K562 (cell line): ENCODE measurements at regions not wholly inside any gene's neighbourhood (a gene's known extent, or its start where the extent isn't known, plus 50 kb on each side); places are given as distances from the start of the nearest gene placed in this dataset.

ENCODE experiments used
- ATAC-seq: fragments of 200-7000 bp; cut with Tn5 transposase; 3 replicates; pipeline ENCODE4 v1.9.1; 2020; ENCODE audit warnings: moderate library complexity
- BruUV-seq: library from RNA; stranded (reverse); fragments of 400-500 nt; replicated peaks from 2 replicates; lab custom pipeline; 2021; lab: Mats Ljungman, UMichigan
- CTCF ChIA-PET: fragments of 300-600 bp; formaldehyde crosslinking; extraction: SDS; loops from one replicate; lab custom pipeline; 2021; ENCODE audit warnings: low intra/inter-chr PET ratio; lab: Yijun Ruan, JAX
- POLR2A ChIA-PET: fragments of 300-600, 350-650 bp; sonication (Branson Sonifier 250); formaldehyde crosslinking; extraction: SDS; loops from one replicate; lab custom pipeline; 2021; ENCODE audit warnings: antibody characterized with exemption, inconsistent platforms; lab: Yijun Ruan, JAX
- DNase-seq, 4 experiments: peaks; one replicate each; pipeline versions ENCODE4 v3.0.0 to v3.0.0-alpha.2; 2011 to 2018; ENCODE audit warnings: low spot score in 3 of 4, mixed read lengths in 3 of 4; ENCODE audit errors: extremely low read depth in 1 of 4
- FAIRE-seq: peaks from 2 replicates; lab custom pipeline; 2011; peaks lifted over from hg19 to GRCh38; lab: Jason Lieb, UNC
- H2AFZ ChIP-seq: 2 replicates; pipeline ENCODE4 v1.6.0; 2011; ENCODE audit warnings: low read depth, low read length, control low read depth, inconsistent platforms
- H3K27ac ChIP-seq: fragments of 200-600 bp; 3 replicates; pipeline ENCODE4 v1.8.0; 2011; ENCODE audit warnings: low read depth, mild to moderate bottlenecking, control low read depth, inconsistent platforms, low read length, moderate library complexity, mixed read lengths; ENCODE audit errors: extremely low read depth
- H3K27me3 ChIP-seq, 2 experiments: fragments of 300-600 bp in 1 of 2; 2 replicates in 1 of 2; 3 replicates in 1 of 2; pipeline versions ENCODE4 v1.6.0 to v1.8.0; 2011; ENCODE audit warnings: inconsistent platforms in 2 of 2, low read length in 2 of 2, mild to moderate bottlenecking in 1 of 2, mixed read lengths in 1 of 2, moderate library complexity in 1 of 2; ENCODE audit not compliant: control insufficient read depth in 2 of 2, insufficient read depth in 2 of 2
- H3K36me3 ChIP-seq: fragments of 300-600 bp; 3 replicates; pipeline ENCODE4 v1.8.0; 2011; ENCODE audit warnings: mild to moderate bottlenecking, low read length, inconsistent platforms; ENCODE audit not compliant: control insufficient read depth, insufficient read depth
- H3K4me1 ChIP-seq, 2 experiments: fragments of 200-600 bp in 1 of 2; replicated peaks in 1 of 2; 2 replicates in 1 of 2; 3 replicates in 1 of 2; pipeline versions ENCODE4 v1.5.1 to v1.8.0; 2011; ENCODE audit warnings: inconsistent platforms in 2 of 2, low read length in 2 of 2, mild to moderate bottlenecking in 1 of 2, mixed read lengths in 1 of 2, moderate library complexity in 1 of 2; ENCODE audit not compliant: control insufficient read depth in 2 of 2, insufficient read depth in 2 of 2
- H3K4me2 ChIP-seq: 2 replicates; pipeline ENCODE4 v1.6.1; 2011; ENCODE audit warnings: low read length, control low read depth, inconsistent platforms, mixed read lengths; ENCODE audit not compliant: insufficient read depth
- H3K4me3 ChIP-seq: fragments of 200-600 bp; sonication (generic), shearing (Covaris generic); 2 replicates; pipeline ENCODE4 v1.5.1; 2016; ENCODE audit warnings: control low read depth, inconsistent platforms
- H3K79me2 ChIP-seq: fragments of 200-600 bp; 3 replicates; pipeline ENCODE4 v1.8.0; 2011; ENCODE audit warnings: low read length, inconsistent platforms; ENCODE audit not compliant: control insufficient read depth, insufficient read depth
- H3K9ac ChIP-seq, 2 experiments: 2 replicates each; pipeline versions ENCODE4 v1.6.0 to v1.6.1; 2011; ENCODE audit warnings: low read depth in 2 of 2, low read length in 2 of 2, control low read depth in 1 of 2, inconsistent platforms in 1 of 2, mild to moderate bottlenecking in 1 of 2, mixed read lengths in 1 of 2; ENCODE audit not compliant: insufficient read depth in 1 of 2
- H3K9me1 ChIP-seq: one replicate; pipeline ENCODE4 v1.6.0; 2011; ENCODE audit warnings: inconsistent platforms, mild to moderate bottlenecking, low read length, moderate library complexity; ENCODE audit not compliant: control insufficient read depth, insufficient read depth
- H3K9me3 ChIP-seq: replicated peaks from 2 replicates; pipeline ENCODE4 v1.5.1; 2011; ENCODE audit warnings: low read depth, low read length, inconsistent platforms; ENCODE audit not compliant: control insufficient read depth, insufficient read depth
- H4K20me1 ChIP-seq: replicated peaks from 2 replicates; pipeline ENCODE4 v1.6.1; 2011; ENCODE audit warnings: low read length, inconsistent platforms, mixed read lengths; ENCODE audit not compliant: control insufficient read depth, insufficient read depth
- ARID3B ChIP-seq: fragments of 250-450 bp; sonication (Bioruptor Pico); IDR thresholded peaks from 2 replicates; pipeline ENCODE4 v1.4.0; 2020; ENCODE audit warnings: borderline replicate concordance
- C11orf30 ChIP-seq: fragments of 450-650 bp; IDR thresholded peaks from 2 replicates; pipeline ENCODE4 v1.6.1; 2016; ENCODE audit warnings: low read depth, mild to moderate bottlenecking
- DPF2 ChIP-seq: fragments of 450-650 bp; IDR thresholded peaks from 2 replicates; pipeline ENCODE4 v1.6.1; 2016
- HMGN3 ChIP-seq: IDR thresholded peaks from 2 replicates; pipeline ENCODE4 v1.6.1; 2011; ENCODE audit warnings: borderline replicate concordance, low read depth, mild to moderate bottlenecking, mixed read lengths, low read length; ENCODE audit not compliant: insufficient read length; ENCODE audit errors: extremely low read depth
- MCM5 ChIP-seq: fragments of 450-650 bp; IDR thresholded peaks from 2 replicates; pipeline ENCODE4 v1.6.1; 2016; ENCODE audit warnings: low read depth
- PTBP1 ChIP-seq: fragments of 200-400 bp; formaldehyde crosslinking; IDR thresholded peaks from 2 replicates; pipeline ENCODE4 v1.6.1; 2017; ENCODE audit warnings: low read depth, low read length
- RBM22 ChIP-seq: fragments of 200-400 bp; formaldehyde crosslinking; IDR thresholded peaks from 2 replicates; pipeline ENCODE4 v1.6.1; 2018; ENCODE audit warnings: low read length, low read depth; ENCODE audit not compliant: poor library complexity, severe bottlenecking
- RFX5 ChIP-seq: IDR thresholded peaks from 2 replicates; pipeline ENCODE4 v1.6.1; 2011; ENCODE audit warnings: low read depth, mild to moderate bottlenecking, improper control_type of control experiment, low read length
- ZBED1 ChIP-seq: IDR thresholded peaks from 2 replicates; pipeline ENCODE4 v1.6.1; 2014
- ZNF3 ChIP-seq: fragments of 250-450 bp; sonication (Bioruptor Pico); IDR thresholded peaks from 2 replicates; pipeline ENCODE4 v1.5.0; 2021; ENCODE audit warnings: mild to moderate bottlenecking, moderate library complexity
- ZNF347 ChIP-seq: fragments of 450-650 bp; formaldehyde crosslinking; IDR thresholded peaks from 2 replicates; pipeline ENCODE4 v1.4.0; 2020; ENCODE audit warnings: low read depth, mild to moderate bottlenecking, moderate library complexity
- ZNF444 ChIP-seq: fragments of 250-450 bp; sonication (Bioruptor Pico); IDR thresholded peaks from 2 replicates; pipeline ENCODE4 v1.4.0; 2020; ENCODE audit warnings: mild to moderate bottlenecking, moderate library complexity
- ZNF79 ChIP-seq: fragments of 250-450 bp; sonication (Bioruptor Pico); IDR thresholded peaks from 2 replicates; pipeline ENCODE4 v1.4.0; 2020; ENCODE audit warnings: low read depth, mild to moderate bottlenecking, moderate library complexity
- WGBS: fragments of 100-300 bp; shearing (Covaris generic); methylation state at CpG from one replicate; pipeline ENCODE4 v1.1.6; 2016; ENCODE audit warnings: low coverage, mixed read lengths; ENCODE audit not compliant: insufficient coverage; ENCODE audit errors: missing lambda C conversion rate; 5-methylcytosine and 5-hydroxymethylcytosine counted together
- in situ Hi-C: fragments of 300-500 bp; cut with MboI; formaldehyde crosslinking; loops from 4 replicates; pipeline ENCODE4 v1.15.0; 2018; ENCODE audit warnings: inconsistent platforms, mixed read lengths
- intact Hi-C: fragments of 100-400 bp; cut with micrococcal nuclease; formaldehyde crosslinking; loops from 2 replicates; pipeline ENCODE4 v1.14.2; 2022
- TF ChIP-seq, protein P1 (sequence below), 2 experiments: fragments of 450-650 bp; conservative IDR thresholded peaks; 2 replicates each; pipeline ENCODE4 v1.6.1; 2017; ENCODE audit warnings: mild to moderate bottlenecking in 2 of 2, moderate library complexity in 2 of 2
- TF ChIP-seq, protein P2 (sequence below): fragments of 250-450 bp; sonication (Bioruptor Pico); IDR thresholded peaks from 2 replicates; pipeline ENCODE4 v1.8.0; 2021; ENCODE audit warnings: mild to moderate bottlenecking, moderate library complexity

DNA sequence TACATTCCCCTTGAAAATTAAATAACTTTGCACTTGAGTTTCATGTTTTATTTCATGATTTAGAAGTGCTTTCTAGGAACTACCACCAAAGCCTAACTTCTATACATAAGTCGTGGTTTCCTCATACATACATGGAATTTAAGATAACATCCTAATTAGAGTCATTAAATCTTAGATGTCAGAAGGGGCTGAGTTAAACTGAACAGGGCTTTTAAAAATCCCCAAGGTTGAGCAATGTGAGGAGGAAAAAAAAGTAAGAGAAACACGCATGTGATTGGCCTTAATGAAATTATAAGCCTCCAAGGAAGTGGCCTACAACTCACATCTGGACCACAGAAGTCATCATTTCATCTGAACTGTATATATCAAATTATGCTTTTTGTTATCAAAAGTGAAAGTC, 303.1 kb upstream of the SEMA6D start:
- TF ChIP-seq ARID3B, result no peak
- no peak for TF ChIP-seq RBM22
- no peak for TF ChIP-seq ZNF79 (CRISPR knock-in tag)
- no peak for TF ChIP-seq C11orf30
- TF ChIP-seq, protein P1, sequence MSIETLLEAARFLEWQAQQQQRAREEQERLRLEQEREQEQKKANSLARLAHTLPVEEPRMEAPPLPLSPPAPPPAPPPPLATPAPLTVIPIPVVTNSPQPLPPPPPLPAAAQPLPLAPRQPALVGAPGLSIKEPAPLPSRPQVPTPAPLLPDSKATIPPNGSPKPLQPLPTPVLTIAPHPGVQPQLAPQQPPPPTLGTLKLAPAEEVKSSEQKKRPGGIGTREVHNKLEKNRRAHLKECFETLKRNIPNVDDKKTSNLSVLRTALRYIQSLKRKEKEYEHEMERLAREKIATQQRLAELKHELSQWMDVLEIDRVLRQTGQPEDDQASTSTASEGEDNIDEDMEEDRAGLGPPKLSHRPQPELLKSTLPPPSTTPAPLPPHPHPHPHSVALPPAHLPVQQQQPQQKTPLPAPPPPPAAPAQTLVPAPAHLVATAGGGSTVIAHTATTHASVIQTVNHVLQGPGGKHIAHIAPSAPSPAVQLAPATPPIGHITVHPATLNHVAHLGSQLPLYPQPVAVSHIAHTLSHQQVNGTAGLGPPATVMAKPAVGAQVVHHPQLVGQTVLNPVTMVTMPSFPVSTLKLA (conservative IDR thresholded peaks at IDR 0.05), result no peak
- no peak for TF ChIP-seq PTBP1
- TF ChIP-seq DPF2, result no peak
- no peak for TF ChIP-seq ZNF444 (CRISPR knock-in tag)
- no peak for TF ChIP-seq ZNF347
- TF ChIP-seq ZBED1, result no peak
- no peak for TF ChIP-seq HMGN3
- no peak for TF ChIP-seq RFX5
- TF ChIP-seq MCM5, result no peak
- TF ChIP-seq, protein P2, sequence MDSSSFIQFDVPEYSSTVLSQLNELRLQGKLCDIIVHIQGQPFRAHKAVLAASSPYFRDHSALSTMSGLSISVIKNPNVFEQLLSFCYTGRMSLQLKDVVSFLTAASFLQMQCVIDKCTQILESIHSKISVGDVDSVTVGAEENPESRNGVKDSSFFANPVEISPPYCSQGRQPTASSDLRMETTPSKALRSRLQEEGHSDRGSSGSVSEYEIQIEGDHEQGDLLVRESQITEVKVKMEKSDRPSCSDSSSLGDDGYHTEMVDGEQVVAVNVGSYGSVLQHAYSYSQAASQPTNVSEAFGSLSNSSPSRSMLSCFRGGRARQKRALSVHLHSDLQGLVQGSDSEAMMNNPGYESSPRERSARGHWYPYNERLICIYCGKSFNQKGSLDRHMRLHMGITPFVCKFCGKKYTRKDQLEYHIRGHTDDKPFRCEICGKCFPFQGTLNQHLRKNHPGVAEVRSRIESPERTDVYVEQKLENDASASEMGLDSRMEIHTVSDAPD (CRISPR knock-in tag), result no peak
- TF ChIP-seq ZNF3 (CRISPR knock-in tag), result no peak
- in situ Hi-C loops, result no loop called here
- Histone ChIP-seq H3K9me3 (no peaks in the 10 kb centered on the region), H3K9me1 (no peaks in the 10 kb centered on the region), H3K27me3 (no peaks in the 10 kb centered on the region), H4K20me1 (no peaks in the 10 kb centered on the region), H3K36me3 (no peaks in the 10 kb centered on the region), H3K27ac (no peak overlapping the region), H3K4me1 (no peaks in the 10 kb centered on the region), H3K9ac (no peak overlapping the region), H3K4me3 (no peak overlapping the region), H3K4me2 (no peak overlapping the region), H2AFZ (no peak overlapping the region), H3K79me2 (no peaks in the 10 kb centered on the region)
- 5% methylated on average over 2 of the region's 2 CpGs for WGBS
- CTCF ChIA-PET, result no interaction called here
- POLR2A ChIA-PET, result no interaction called here
- intact Hi-C loops, result no loop called here
- DNase-seq, result no peak
- ATAC-seq, result no peak
- BruUV-seq, result no TSS peak
- FAIRE-seq, result no peak
